WERI-Rb-1 (cell line): ENCODE measurements at regions not wholly inside any gene's neighbourhood (a gene's known extent, or its start where the extent isn't known, plus 50 kb on each side); places are given as distances from the start of the nearest gene placed in this dataset.

Source experiments
- DNase-seq: peaks from one replicate; pipeline ENCODE4 v3.0.0-alpha.2; 2020
- H3K27ac ChIP-seq: fragments of 250-450 bp; sonication (Bioruptor Pico); 2 replicates; pipeline ENCODE4 v1.5.1; 2020; ENCODE audit warnings: mild to moderate bottlenecking, moderate library complexity
- H3K27me3 ChIP-seq: fragments of 250-450 bp; sonication (Bioruptor Pico); 2 replicates; pipeline ENCODE4 v1.5.1; 2021; ENCODE audit warnings: mild to moderate bottlenecking, low read depth, moderate library complexity; ENCODE audit not compliant: insufficient read depth, severe bottlenecking
- H3K36me3 ChIP-seq: fragments of 250-450 bp; sonication (Bioruptor Pico); 2 replicates; pipeline ENCODE4 v1.5.1; 2020; ENCODE audit warnings: mild to moderate bottlenecking, moderate library complexity
- H3K4me3 ChIP-seq: 2 replicates; pipeline ENCODE4 v1.5.1; 2011; ENCODE audit warnings: low read depth, mild to moderate bottlenecking, control low read depth, low read length
- H3K9me3 ChIP-seq: fragments of 250-450 bp; sonication (Bioruptor Pico); 2 replicates; pipeline ENCODE4 v1.5.1; 2021; ENCODE audit warnings: mild to moderate bottlenecking, moderate library complexity; ENCODE audit not compliant: severe bottlenecking
- CTCF ChIP-seq: IDR thresholded peaks from 2 replicates; pipeline ENCODE4 v1.5.1; 2011; ENCODE audit warnings: low read depth, mild to moderate bottlenecking, control low read depth, inconsistent platforms, low read length

- H3K27ac ChIP-seq = no peak overlapping the region
- DNase-seq = no peak
- no peaks in the 10 kb centered on the region for H3K9me3 ChIP-seq
- H3K4me3 ChIP-seq = no peak overlapping the region
- TF ChIP-seq CTCF = no peak
- peaks cover 4% of the 10 kb centered on the region for H3K27me3 ChIP-seq
- no peaks in the 10 kb centered on the region for H3K36me3 ChIP-seq
Measured at GRCh38 chr7:121459148-121459547, 63.0 kb upstream of the FAM3C start.

GRCh38 chr7:121456785-121457359 is 60.8 kb upstream of the FAM3C start:
- no peak overlapping the region for H3K4me3 ChIP-seq
- H3K36me3 ChIP-seq = no peaks in the 10 kb centered on the region
- H3K27ac ChIP-seq = no peak overlapping the region
- no peak for TF ChIP-seq CTCF
- no peaks in the 10 kb centered on the region for H3K9me3 ChIP-seq
- no peak for DNase-seq
- no peaks in the 10 kb centered on the region for H3K27me3 ChIP-seq

- Histone ChIP-seq H3K36me3 (no peaks in the 10 kb centered on the region), H3K9me3 (no peaks in the 10 kb centered on the region), H3K4me3 (no peak overlapping the region), H3K27ac (no peak overlapping the region), H3K27me3 (no peaks in the 10 kb centered on the region)
- no peak for TF ChIP-seq CTCF
- no peak for DNase-seq
Measured at GRCh38 chr7:121456015-121456414, 59.9 kb upstream of the FAM3C start.

- H3K36me3 ChIP-seq = no peaks in the 10 kb centered on the region
- no peaks in the 10 kb centered on the region for H3K27me3 ChIP-seq
- no peak for TF ChIP-seq CTCF
- H3K4me3 ChIP-seq = no peak overlapping the region
- DNase-seq = no peak
- H3K27ac ChIP-seq = no peak overlapping the region
- no peaks in the 10 kb centered on the region for H3K9me3 ChIP-seq
Measured at GRCh38 chr7:121452389-121452788, 56.3 kb upstream of the FAM3C start.

GRCh38 chr7:121451367-121452094 is 55.4 kb upstream of the FAM3C start:
- no peak for TF ChIP-seq CTCF
- H3K9me3 ChIP-seq = no peaks in the 10 kb centered on the region
- no peaks in the 10 kb centered on the region for H3K27me3 ChIP-seq
- DNase-seq = no peak
- H3K27ac ChIP-seq = no peak overlapping the region
- no peak overlapping the region for H3K4me3 ChIP-seq
- no peaks in the 10 kb centered on the region for H3K36me3 ChIP-seq
